Renal cortex interstitium (tissue), 11 donors: ENCODE measurements at regions not wholly inside any gene's neighbourhood (a gene's known extent, or its start where the extent isn't known, plus 50 kb on each side); places are given as distances from the start of the nearest gene placed in this dataset.

Experiments used
- DNase-seq, 11 donors: peaks; one replicate each; pipeline ENCODE4 v3.0.0-alpha.2; 2013; ENCODE audit warnings: low read depth in 9 of 11, low spot score in 4 of 11; ENCODE audit errors: extremely low read depth in 1 of 11

- DNase-seq = no peak
Observed at GRCh38 chr1:112332176-112333150, 63.6 kb upstream of the CTTNBP2NL start.

- no peak for DNase-seq
Observed at GRCh38 chr1:112335351-112335750, 60.7 kb upstream of the CTTNBP2NL start.

GRCh38 chr1:112337028-112337531, 58.9 kb upstream of the CTTNBP2NL start:
- no peak for DNase-seq

GRCh38 chr1:112341986-112342385, 54.0 kb upstream of the CTTNBP2NL start:
- DNase-seq = no peak

- no peak for DNase-seq
Observed at GRCh38 chr1:112342558-112342957, 53.5 kb upstream of the CTTNBP2NL start.

GRCh38 chr1:112344754-112345423, 51.1 kb upstream of the CTTNBP2NL start:
- DNase-seq = no peak
